ENCODE measurements at regions not wholly inside any gene's neighbourhood (a gene's known extent, or its start where the extent isn't known, plus 50 kb on each side); places are given as distances from the start of the nearest gene placed in this dataset.
"Not testable (repeated sequence)": the region's sequence is repeated elsewhere in the genome, so short reads cannot be mapped to it uniquely, and the experiment has no call there.

DNA sequence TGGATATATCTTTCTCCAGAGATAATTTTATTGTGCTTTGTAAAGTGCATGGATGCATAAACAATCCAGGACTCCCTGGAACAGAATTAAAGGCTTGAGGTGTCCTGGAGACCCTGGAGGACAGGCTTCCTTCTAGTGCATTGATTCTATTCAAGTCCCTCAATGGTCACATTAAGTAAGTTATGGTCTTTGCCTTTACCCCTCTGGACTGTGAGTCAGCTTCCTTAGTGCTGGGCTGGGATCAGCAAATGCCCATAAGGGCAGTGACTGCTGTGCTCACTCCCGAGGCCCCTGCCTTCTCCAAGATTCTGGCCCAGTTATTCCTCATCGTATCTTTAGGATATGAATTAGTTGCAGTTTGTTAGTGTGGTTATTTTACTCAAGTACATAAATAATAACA is 178.7 kb upstream of the PRSS58 start:
- DNase-seq, result no peak

DNA sequence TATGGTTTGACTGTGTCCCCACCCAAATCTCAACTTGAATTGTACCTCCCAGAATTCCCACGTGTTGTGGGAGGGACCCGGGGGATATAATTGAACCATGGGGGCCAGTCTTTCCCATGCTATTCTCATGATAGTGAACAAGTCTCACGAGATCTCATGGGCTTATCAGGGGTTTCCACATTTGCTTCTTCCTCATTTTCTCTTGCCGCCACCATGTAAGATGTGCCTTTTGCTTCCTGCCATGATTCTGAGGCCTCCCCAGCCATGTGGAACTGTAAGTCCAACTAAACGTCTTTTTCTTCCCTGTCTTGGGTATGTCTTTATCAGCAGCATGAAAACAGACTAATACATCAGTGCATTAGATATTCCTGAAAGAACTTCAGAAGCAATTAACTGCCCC is 177.7 kb upstream of the PRSS58 start:
- not testable (repeated sequence) for DNase-seq

DNA sequence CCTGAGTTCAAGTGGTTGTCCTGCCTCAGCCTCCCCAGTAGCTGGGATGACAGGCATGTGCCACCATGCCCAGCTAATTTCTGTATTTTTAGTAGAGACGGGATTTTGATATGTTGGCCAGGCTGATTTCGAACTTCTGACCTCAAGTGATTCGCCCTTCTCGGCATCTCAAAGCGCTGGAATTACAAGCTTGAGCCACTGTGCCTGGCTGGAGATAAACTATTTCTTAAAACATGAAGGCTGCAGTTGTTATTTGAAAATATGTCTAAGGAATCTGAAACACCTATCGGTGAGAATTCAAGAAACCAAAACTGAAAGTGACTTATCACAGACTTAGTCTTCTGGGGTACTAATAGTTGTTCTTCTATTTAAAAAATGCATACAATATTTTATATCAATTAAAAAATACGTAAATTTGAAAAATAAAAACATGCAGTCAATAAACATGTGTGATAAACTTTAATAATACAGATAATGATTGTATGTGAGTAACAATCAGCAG is 176.9 kb upstream of the PRSS58 start:
- no peak for DNase-seq

DNA sequence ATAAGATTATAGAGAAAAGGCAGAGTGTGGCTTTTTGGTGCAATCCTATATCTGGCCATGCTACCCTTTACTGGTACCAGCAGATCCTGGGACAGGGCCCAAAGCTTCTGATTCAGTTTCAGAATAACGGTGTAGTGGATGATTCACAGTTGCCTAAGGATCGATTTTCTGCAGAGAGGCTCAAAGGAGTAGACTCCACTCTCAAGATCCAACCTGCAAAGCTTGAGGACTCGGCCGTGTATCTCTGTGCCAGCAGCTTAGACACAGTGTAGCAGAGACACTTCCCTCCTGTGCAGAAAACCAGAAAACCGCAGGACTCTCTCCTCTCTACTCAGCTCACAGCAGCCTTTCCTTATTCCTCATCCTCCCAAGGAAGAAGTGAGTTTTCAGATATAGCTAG is 176.3 kb upstream of the PRSS58 start:
- not testable (repeated sequence) for DNase-seq

DNA sequence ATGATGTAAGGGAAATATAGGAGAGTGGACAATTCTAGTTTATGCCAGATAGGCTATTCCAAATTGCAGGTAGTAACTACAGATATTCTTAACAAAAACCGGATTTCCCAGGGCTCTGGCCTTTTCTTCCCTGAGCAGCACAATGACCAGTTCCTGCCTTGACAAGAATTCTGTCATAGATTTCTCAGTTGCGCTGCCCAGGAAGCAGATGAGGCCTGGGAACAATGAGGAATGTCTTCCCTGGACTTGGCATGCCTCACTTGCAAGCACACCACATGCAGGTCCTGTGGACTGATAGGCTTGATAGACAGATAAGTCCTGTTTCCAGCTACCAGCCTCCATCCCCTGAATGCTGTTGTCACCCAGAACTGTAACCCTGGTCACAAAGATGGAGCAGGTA is 174.5 kb upstream of the PRSS58 start:
- DNase-seq, result no peak

DNA sequence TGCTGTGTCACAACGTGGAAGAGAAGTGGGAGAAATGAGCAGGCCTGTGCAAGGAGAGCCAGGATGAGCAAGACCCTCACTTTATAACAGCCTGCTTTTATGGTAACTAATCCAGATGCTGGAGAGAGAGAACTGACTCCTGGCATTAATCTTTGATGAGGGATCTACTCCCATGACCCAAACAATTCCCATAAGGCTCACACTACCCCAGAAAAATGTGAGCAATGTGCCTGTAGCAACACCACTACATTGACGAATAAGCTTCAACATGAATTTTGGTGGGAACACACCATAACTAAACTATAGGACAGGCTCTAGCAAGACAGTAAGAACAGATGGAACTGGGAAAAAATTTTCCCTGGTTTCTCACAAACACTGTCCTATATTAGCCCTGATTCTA is 173.6 kb upstream of the PRSS58 start:
- no peak for DNase-seq

DNA sequence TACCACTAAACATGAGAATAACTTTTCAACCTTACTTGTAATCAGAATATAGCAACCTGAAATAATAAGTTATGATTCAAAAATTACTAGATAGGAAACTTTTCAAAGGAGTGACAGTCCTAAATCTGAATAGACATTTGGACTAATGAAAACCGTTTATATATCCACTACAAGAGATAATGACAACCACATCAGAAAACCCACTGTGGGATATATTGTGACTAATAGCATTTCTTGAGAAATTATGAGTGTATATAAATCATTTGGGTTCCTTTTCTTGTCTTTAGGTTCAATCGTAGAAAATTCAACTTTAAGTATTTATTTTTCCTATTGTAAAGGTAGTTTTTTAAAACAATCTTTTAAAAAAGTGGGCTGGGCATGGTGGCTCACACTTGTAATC is 170.2 kb upstream of the PRSS58 start:
- no peak for DNase-seq

DNA sequence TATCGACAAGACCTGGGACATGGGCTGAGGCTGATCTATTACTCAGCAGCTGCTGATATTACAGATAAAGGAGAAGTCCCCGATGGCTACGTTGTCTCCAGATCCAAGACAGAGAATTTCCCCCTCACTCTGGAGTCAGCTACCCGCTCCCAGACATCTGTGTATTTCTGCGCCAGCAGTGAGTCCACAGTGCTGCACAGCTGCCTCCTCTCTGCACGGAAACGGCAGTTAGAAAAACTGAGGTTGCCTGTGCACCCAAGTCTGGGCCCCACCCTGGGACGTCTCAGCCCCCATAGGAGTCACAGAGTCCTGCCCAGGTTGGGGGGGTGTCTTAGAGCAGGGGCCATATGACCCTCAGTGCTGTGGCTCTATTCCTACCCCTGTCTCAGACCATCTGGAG is 167.4 kb upstream of the PRSS58 start:
- peak in 1 of 2 donors; percentile 53 for DNase-seq

DNA sequence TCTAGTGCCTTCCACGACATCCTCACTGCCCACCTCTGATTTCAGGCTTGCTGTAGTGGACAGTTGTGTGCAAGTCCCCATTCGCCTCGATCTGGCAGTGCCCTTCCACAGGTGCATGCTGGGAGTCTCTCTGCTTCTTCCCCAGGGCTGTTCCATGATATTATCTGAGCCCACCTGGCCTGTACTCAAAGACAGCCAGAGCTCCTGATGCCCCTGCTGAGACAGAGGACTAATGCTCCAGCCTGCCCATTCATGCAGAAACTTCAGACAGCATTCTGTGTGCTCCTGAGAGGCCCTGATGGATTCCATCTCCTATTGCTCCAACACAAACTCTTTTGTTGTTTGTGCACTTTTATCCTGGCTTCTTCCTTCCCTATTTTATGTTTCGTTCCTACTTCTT is 164.8 kb upstream of the PRSS58 start:
- DNase-seq, result no peak

DNA sequence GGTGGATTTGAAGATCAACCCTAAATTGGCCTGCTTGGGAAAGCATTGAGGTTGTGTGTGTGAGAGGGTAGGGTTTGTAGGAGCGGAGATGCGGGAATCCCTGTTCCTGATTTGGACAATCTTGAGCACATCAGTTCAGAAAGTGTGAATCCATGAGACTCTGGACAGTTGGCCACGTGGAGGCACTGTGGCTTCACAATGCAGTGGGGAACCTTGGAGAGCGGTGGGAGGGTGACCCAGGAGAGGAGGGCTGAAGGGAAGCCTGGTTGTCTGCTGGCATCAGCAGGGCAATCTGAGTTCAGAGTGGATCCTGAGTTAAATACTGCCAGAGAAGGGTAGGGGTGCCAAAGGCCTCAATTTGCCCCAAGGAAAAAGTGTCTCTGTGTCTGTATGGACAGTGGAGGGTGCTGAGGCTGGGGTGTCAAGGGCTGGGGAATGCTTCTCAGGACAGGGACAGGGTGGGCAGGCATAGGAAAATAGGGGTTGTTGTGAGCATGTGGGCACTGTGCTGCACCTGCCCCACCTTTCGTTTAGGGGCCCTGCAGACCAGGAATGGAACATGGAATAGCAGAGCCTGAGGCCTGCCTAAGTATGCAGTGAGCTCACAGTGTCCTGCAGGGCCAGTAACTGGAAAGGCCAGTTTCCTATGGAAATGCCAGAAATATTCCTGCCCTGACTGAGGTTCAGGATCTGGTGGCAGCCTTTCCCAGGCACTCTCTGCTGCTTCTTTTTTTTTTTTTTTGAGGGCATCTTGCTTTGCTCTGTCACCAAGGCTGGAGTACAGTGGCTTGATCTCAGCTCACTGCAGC is 162.9 kb upstream of the PRSS58 start:
- DNase-seq, result peak in 1 of 2 donors; percentile 54

DNA sequence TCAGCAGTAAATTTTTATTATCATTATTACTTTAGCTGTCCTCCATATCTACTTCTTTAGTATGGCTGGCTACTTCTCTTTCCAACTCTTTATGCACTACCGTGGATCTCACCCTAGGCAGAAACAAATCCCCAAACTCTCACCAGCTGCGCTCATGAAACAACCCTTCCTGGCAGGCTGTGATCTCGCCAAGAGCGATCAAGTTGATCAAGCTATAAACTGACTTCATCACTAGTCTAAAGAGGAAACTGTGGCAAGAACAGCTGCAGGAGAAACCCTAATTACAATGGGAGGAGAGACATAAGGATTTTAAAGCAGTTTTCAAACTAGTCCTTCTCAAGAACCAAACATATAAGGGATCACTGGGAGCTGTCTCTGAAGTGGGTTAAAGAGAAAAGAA is 160.5 kb upstream of the PRSS58 start:
- DNase-seq, result peak in 1 of 2 donors; percentile 73

DNA sequence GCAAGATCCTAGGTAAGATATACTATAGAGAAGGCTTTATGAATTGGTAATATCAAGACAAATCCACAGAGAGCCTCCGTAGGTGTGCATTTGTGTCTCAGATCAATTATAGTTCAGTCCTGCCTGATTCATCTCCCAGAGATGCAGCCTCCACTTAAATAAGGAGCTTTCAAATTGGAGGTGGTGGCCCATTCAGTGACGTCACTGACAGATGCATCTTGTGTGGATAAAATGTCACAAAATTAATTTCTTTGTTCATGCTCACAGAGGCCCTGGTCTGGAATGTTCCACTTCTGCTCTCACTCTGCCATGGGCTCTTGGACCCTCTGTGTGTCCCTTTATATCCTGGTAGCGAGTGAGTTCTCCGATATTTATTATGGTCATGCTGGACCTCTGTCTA is 157.1 kb upstream of the PRSS58 start:
- no peak for DNase-seq

DNA sequence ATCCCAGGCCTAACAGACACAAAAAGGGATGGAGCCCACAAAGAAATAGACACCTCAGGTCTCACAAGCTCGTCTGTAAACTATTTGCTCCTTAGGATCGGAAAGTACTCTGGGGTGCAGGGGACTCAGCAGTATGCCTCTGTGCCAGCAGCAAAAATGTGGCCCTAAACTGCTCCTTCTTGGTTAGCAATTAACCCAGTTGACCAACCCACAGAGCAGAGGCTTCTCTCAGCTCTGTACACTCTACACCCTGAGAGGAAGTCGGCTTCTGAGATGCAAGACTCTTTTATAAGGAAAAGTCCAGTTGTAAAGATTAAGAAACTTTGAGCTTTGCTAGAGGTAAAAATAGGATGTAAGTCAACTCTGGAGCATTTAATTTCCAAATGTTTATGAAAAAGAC is 156.3 kb upstream of the PRSS58 start:
- DNase-seq, result no peak

DNA sequence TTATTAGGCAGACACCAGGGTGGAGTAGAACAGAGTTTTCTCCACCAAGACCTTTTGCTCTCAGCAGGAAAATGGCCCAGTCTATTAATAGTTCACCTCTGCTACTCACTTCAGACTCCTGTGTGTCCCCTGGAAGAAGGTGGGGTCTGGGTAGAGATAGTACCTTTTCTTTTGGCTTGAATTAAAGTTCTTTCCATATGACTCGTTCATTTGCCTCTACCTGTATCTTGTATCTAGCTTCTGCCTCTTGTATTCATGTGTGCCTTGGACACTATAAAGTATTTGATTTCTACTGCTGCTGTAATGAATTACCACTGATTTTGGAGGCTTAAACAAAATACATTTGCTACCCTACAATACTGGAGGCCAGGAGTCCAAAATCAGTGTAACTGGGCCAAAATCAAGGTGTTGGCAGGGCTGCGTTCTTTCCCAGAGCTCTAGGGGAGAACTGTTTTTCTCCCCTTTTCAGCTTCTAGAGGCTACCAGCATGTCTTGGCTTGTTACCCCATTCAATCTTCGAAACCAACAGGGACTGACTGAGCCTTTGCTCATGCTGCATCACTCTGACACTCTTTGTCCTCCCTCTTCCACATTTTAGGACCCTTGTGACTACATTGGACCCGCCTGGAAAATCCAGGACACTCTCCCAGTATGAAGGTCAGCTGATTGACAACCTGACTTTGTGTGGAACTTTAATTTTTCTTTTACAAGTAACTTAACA is 155.6 kb upstream of the PRSS58 start:
- DNase-seq, result no peak

DNA sequence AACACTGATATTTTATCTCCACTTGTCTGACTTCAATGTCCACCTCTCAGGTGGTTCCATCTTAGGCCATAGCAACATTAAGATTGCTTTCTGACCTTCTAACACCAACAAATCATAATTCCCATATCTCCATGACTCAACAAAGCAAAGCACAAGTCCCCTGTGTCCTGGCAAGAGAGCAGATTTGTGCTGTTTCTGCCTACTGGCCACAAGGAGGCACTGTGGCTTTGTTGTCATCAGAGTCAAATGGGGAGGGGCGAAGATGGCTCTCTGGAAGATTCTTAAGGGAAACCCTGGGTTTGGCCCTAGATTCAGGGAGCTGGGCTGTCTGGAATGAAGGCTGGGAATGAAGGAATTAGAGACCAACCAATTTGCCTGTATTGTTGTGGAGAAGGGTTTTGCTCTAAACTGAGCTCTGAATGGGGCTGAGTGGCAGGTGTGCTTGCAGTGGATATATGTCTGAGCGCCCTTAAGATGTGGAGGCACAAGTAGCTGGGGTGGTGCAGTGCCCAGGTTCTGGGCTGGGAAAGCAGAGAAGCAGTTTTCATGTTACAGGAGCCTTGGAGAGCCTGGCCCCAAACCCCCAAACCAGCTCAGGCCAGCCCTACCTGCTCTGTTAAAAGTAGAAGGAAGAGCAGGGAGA is 154.8 kb upstream of the PRSS58 start:
- DNase-seq, result peak in 1 of 2 donors; percentile 67

DNA sequence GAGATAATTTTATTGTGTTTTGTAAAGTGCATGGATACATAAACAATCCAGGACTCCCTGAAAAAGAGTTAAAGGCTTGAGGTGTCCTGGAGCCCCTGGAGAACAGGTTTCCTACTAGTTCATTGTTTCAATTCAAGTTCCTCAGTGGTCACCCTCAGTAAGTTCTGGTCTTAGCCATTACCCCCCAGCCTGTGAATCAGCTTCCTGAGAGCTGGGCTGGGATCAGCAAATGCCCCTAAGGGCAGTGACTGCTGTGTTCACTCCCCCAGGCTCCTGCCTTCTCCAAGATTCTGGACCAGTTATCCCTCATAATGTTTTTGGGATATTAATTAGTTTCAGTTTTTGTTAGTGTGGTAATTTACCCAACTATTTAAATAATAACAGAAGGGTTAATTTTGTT is 151.6 kb upstream of the PRSS58 start:
- no peak for DNase-seq

DNA sequence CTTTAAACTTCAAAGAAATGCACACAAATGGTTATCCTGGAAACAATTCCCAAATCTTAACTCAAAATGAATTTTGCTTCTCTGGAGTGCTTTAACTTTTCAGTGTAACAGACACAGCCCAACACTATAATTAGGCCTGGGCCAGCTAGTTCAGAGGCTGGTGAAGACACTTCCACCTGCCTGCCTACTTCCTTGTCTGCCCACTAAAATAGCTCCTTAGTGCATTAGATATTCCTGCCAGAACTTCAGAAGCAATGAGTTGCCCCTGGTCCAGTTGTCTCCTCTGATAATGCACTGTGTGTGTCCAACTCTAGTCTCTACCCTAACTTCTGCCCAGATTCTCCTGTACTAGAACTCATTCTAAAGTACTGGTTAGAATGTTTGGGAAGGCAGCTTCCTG is 150.9 kb upstream of the PRSS58 start:
- no peak for DNase-seq

DNA sequence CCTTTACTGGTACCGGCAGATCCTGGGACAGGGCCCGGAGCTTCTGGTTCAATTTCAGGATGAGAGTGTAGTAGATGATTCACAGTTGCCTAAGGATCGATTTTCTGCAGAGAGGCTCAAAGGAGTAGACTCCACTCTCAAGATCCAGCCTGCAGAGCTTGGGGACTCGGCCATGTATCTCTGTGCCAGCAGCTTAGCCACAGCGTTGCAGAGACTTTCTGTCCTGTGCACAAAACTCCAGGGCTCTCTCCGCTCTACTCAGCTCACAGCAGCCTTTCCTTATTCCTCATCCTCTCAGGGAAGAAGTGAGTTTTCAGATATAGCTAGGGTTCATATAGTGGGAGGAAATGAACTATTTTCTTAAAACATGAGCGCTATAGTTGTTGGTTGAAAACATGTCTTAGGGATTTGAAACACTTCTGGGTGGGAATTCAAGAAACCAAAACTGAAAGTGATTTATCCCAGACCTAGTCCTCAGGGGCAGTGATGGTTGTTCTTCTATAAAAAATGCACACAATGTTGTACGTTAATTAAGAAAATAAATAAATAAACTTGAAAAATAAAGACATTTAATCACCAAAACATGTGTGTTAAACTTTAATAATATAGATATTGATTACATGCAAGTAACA is 150.2 kb upstream of the PRSS58 start:
- DNase-seq, result peak in 1 of 2 donors; percentile 33

DNA sequence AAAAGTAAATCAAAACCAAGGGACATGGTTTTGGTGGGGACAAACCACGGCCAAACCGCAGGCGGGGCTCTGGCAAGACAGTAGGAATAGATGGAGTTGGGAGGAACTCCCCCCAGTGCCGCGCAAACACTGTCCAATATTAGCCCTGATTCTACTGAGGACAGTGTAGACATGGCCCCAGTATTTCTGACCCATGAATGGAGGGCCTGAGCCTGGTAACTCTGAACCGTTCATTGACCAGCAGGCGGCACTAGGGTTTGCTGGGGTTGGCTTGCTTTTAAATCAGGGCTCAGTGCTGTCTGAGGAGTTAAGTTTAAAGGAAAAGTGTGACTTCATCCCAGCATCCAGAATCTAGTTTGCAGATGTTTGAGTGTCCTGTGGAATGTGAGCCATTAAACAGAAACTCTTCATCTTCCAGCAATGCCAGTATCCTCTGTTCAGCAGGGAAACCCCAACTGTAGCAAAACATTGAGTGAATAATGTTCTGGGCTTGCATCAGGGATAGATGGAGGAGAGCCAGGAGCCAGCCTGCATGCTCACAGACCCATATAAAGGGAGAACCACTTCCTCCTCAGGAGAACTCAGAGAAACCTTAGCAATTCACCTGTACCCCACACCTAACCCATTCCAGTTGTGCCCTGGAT is 147.4 kb upstream of the PRSS58 start:
- DNase-seq, result no peak

DNA sequence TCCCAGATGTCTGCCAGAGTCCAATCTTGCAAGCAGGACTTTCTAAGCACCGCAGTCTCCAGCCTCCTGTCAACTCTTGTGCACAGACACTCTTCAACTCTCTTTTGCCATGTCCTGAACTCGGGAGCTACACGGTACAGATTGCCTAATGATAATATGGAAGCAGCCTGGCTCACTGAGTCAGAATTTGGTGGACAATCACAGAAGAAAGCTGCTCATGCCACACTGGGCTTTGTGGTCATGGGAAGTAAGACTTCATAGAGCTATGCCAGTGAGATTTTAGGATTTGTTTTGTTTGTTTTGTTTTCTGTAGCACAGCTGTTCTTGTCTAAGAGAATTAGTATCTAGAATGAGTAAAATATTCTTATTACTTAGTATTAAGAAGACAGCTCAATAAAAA is 144.1 kb upstream of the PRSS58 start:
- DNase-seq, result no peak

DNA sequence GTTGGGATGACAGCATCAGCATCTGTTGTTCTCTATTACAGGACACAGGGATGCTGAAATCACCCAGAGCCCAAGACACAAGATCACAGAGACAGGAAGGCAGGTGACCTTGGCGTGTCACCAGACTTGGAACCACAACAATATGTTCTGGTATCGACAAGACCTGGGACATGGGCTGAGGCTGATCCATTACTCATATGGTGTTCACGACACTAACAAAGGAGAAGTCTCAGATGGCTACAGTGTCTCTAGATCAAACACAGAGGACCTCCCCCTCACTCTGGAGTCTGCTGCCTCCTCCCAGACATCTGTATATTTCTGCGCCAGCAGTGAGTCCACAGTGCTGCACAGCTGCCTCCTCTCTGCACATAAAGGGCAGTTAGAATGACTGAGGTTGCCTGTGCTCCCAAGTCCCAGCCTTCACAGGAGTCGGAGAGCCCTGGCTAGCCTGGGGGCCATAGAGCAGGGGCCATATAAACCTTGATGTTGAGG is 142.2 kb upstream of the PRSS58 start:
- no peak for DNase-seq

DNA sequence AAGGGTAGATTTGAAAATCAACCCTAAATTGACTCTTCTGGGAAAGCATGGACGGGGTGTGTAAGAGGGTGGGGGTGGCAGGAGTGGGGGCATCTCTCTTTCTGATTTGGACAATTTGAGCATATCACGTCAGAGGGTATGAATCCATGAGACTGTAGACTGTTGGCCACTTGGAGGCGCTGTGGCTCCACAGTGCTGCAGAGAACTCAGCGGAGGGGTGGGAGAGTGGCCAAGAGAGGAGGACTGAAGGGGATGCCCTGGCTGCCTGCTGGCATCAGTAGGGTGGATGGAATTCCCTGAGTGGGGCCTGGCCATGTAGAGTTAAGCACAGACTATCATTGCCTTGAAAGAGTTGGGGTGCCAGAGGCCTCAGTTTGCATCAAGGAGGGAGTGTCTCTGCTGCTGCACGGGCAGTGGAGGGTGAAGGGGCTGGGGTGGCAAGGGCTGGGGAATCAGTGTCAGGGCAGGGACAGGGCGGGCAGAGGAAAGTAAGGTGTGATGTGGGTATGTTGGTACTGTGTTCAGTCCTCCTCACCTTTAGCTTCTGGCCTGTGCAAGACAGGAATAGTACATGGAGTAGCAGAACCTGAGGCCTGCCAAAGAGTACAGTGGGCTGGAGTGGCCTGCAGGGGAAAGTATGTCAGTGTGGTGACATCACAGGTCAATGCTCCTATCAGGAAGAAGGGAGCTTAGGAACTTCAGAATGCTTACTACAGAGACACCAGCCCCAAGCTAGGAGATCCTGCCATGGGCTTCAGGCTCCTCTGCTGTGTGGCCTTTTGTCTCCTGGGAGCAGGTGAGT is 133.5 kb upstream of the PRSS58 start:
- DNase-seq, result peak in 1 of 2 donors; percentile 65

Measured in bone marrow (tissue), 2 donors.